ENCODE measurements at regions not wholly inside any gene's neighbourhood (a gene's known extent, or its start where the extent isn't known, plus 50 kb on each side); places are given as distances from the start of the nearest gene placed in this dataset.
"Not testable (repeated sequence)": the region's sequence is repeated elsewhere in the genome, so short reads cannot be mapped to it uniquely, and the experiment has no call there.

- H3K36me3 ChIP-seq (ENCODE audit: control insufficient read depth, insufficient read depth, low read length), result not testable (repeated sequence)
These were observed 72.6 kb upstream of the SEC22B start for GRCh38 chr1:120248726-120249427.

GRCh38 chr1:120248203-120248602, 71.9 kb upstream of the SEC22B start:
- not testable (repeated sequence) for H3K9me3 ChIP-seq (ENCODE audit: control insufficient read depth, insufficient read depth, low read depth, low read length); H3K4me1 ChIP-seq (ENCODE audit: control insufficient read depth, insufficient read depth, low read length); H3K27ac ChIP-seq (ENCODE audit: low read depth, low read length); H3K9ac ChIP-seq (ENCODE audit: low read length); H3K27me3 ChIP-seq (ENCODE audit: control insufficient read depth, insufficient read depth, low read length); H3K4me3 ChIP-seq (ENCODE audit: low read depth, low read length); H3K36me3 ChIP-seq (ENCODE audit: control insufficient read depth, insufficient read depth, low read length)

More at GRCh38 chr1:120248726-120249427, 72.6 kb upstream of the SEC22B start:
- not testable (repeated sequence) for H3K27ac ChIP-seq (ENCODE audit: low read depth, low read length); H3K27me3 ChIP-seq (ENCODE audit: control insufficient read depth, insufficient read depth, low read length); H3K4me1 ChIP-seq (ENCODE audit: control insufficient read depth, insufficient read depth, low read length); H3K9me3 ChIP-seq (ENCODE audit: control insufficient read depth, insufficient read depth, low read depth, low read length); H3K9ac ChIP-seq (ENCODE audit: low read length); H3K4me3 ChIP-seq (ENCODE audit: low read depth, low read length)

- H3K27me3 ChIP-seq (ENCODE audit: control insufficient read depth, insufficient read depth, low read length); H3K4me3 ChIP-seq (ENCODE audit: low read depth, low read length); H3K4me1 ChIP-seq (ENCODE audit: control insufficient read depth, insufficient read depth, low read length); H3K9ac ChIP-seq (ENCODE audit: low read length); H3K27ac ChIP-seq (ENCODE audit: low read depth, low read length); H3K36me3 ChIP-seq (ENCODE audit: control insufficient read depth, insufficient read depth, low read length); H3K9me3 ChIP-seq (ENCODE audit: control insufficient read depth, insufficient read depth, low read depth, low read length): not testable (repeated sequence)
These were observed 67.5 kb upstream of the SEC22B start for GRCh38 chr1:120243867-120244266.

DNA sequence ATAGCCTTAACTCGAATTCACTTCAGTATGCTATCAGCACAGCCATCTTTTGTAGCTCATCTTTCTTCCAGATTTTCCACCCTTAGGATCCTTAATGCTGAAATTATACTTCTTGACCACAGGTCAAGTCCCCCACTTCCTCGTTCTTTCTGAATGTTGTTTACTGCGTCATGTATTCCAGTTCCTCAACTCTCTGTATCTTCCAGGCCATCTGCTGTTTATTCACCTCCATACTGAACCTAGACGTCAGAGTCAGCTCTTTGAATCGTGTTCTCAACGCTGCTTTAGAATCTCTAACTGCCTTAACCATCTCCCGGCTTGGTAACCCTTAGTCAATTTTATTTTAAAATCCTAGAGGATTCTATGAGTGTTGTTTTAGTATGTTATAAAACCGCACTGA, 66.3 kb upstream of the SEC22B start:
- H3K4me1 ChIP-seq (ENCODE audit: control insufficient read depth, insufficient read depth, low read length); H3K9me3 ChIP-seq (ENCODE audit: control insufficient read depth, insufficient read depth, low read depth, low read length); H3K27ac ChIP-seq (ENCODE audit: low read depth, low read length); H3K27me3 ChIP-seq (ENCODE audit: control insufficient read depth, insufficient read depth, low read length); H3K9ac ChIP-seq (ENCODE audit: low read length); H3K4me3 ChIP-seq (ENCODE audit: low read depth, low read length); H3K36me3 ChIP-seq (ENCODE audit: control insufficient read depth, insufficient read depth, low read length): not testable (repeated sequence)

- not testable (repeated sequence) for H3K4me1 ChIP-seq (ENCODE audit: control insufficient read depth, insufficient read depth, low read length); H3K4me3 ChIP-seq (ENCODE audit: low read depth, low read length); H3K36me3 ChIP-seq (ENCODE audit: control insufficient read depth, insufficient read depth, low read length); H3K27ac ChIP-seq (ENCODE audit: low read depth, low read length); H3K27me3 ChIP-seq (ENCODE audit: control insufficient read depth, insufficient read depth, low read length); H3K9ac ChIP-seq (ENCODE audit: low read length); H3K9me3 ChIP-seq (ENCODE audit: control insufficient read depth, insufficient read depth, low read depth, low read length)
These were observed 65.5 kb upstream of the SEC22B start for GRCh38 chr1:120241868-120242267.

GRCh38 chr1:120240181-120240580, 63.9 kb upstream of the SEC22B start:
- H3K27me3 ChIP-seq (ENCODE audit: control insufficient read depth, insufficient read depth, low read length); H3K36me3 ChIP-seq (ENCODE audit: control insufficient read depth, insufficient read depth, low read length); H3K9ac ChIP-seq (ENCODE audit: low read length); H3K4me3 ChIP-seq (ENCODE audit: low read depth, low read length); H3K27ac ChIP-seq (ENCODE audit: low read depth, low read length); H3K4me1 ChIP-seq (ENCODE audit: control insufficient read depth, insufficient read depth, low read length); H3K9me3 ChIP-seq (ENCODE audit: control insufficient read depth, insufficient read depth, low read depth, low read length): not testable (repeated sequence)

DNA sequence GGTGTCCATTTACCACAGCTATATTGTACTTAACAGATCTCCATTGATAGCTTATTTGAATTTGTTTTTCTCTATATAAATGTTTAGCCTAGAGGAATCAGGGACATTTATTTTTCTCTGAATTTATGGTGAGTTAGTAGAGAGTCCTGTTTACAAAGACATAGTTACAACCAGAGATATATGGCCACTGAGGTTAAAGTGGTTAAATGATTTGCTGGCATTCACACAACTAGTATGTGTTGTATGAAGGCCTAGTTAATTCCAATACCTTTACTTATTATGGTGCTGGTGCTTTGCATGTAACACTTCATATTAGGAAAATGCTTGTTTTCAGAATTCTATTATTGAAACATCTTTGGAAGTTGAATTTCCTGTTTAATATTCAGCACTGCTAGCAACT, 63.0 kb upstream of the SEC22B start:
- H3K4me3 ChIP-seq (ENCODE audit: low read depth, low read length); H3K27ac ChIP-seq (ENCODE audit: low read depth, low read length); H3K36me3 ChIP-seq (ENCODE audit: control insufficient read depth, insufficient read depth, low read length); H3K9me3 ChIP-seq (ENCODE audit: control insufficient read depth, insufficient read depth, low read depth, low read length); H3K9ac ChIP-seq (ENCODE audit: low read length); H3K27me3 ChIP-seq (ENCODE audit: control insufficient read depth, insufficient read depth, low read length); H3K4me1 ChIP-seq (ENCODE audit: control insufficient read depth, insufficient read depth, low read length): not testable (repeated sequence)

DNA sequence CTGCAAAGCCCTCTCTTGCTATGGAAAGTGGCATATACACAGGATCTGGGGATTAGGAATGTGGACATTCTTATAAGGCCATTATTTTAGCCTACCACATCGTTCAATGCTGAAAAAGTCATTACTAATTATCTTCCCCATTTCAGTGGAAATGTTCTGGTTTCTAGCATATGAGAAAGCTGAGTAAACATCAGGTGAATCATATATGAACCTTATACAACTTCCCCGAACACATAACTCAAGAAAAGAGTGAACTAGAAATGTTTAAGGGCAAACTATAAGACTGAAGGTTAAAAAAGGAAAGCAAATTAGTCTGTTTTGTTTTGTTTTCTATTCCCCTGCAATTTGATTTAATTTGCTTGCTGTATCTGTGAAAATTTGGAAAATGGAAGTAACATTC, 62.5 kb upstream of the SEC22B start:
- H3K9ac ChIP-seq (ENCODE audit: low read length); H3K27me3 ChIP-seq (ENCODE audit: control insufficient read depth, insufficient read depth, low read length); H3K9me3 ChIP-seq (ENCODE audit: control insufficient read depth, insufficient read depth, low read depth, low read length); H3K4me1 ChIP-seq (ENCODE audit: control insufficient read depth, insufficient read depth, low read length); H3K27ac ChIP-seq (ENCODE audit: low read depth, low read length); H3K4me3 ChIP-seq (ENCODE audit: low read depth, low read length); H3K36me3 ChIP-seq (ENCODE audit: control insufficient read depth, insufficient read depth, low read length): not testable (repeated sequence)

DNA sequence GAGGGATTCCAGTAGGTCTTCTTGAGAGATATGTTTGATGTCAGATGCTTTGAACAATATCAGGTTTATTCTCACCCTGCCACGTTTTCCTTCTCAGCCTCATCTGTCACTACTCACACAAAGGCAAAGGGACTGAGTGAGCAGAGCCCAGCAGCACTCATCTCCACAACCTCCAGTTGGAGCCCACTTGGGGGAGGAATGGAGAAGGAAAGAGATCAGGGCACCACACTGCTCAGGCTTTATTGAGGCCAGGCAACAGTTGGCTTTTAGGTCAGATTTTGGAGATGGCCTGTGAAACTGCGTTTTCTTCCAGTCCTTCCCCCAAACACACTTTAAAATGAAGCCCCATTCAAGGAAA, 57.3 kb upstream of the SEC22B start:
- H3K36me3 ChIP-seq (ENCODE audit: control insufficient read depth, insufficient read depth, low read length); H3K4me1 ChIP-seq (ENCODE audit: control insufficient read depth, insufficient read depth, low read length): not testable (repeated sequence)

DNA sequence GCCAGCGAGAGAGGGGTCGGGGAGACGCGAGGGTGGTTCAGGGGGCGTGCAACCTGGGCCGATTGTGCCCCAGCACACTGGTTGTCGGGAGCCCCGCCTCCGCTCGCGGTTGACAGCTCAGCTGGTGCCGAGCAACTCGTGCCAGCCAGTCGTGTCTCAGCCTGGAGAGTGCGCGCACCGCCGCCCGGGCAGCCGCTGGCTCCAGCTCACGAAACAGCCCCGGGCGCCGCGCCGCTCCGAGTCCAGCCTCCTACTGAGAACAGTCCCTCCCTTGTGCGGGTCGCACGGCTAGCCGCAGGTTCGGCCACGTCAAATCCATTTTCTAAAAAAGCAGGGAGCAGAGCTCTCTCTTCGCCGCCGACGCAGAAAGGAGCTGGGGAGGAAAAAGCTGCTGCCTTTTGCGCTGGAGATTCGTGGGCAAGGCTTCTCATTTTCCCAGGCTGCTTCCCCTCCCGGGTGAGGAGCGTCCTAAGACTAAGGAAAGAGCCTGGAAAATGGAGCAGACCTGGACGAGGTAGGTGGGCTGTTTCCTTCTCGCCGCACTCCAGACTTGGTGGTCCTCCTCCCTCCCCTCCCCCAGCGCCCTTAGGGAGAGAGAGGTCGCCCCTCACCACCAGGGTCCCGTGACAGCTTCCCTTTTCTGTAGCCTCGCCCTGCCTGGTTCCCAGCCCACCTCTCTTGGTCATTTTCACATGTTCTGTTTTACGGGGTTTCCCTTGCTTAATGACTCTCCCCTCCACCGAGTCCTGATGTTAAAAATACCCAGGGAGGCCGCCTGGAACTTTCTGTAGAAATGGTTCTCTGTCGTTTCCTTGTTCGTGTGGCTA, 56.7 kb upstream of the SEC22B start:
- H3K4me3 ChIP-seq (ENCODE audit: low read depth, low read length); H3K27me3 ChIP-seq (ENCODE audit: control insufficient read depth, insufficient read depth, low read length); H3K9me3 ChIP-seq (ENCODE audit: control insufficient read depth, insufficient read depth, low read depth, low read length); H3K4me1 ChIP-seq (ENCODE audit: control insufficient read depth, insufficient read depth, low read length); H3K27ac ChIP-seq (ENCODE audit: low read depth, low read length); H3K36me3 ChIP-seq (ENCODE audit: control insufficient read depth, insufficient read depth, low read length); H3K9ac ChIP-seq (ENCODE audit: low read length): not testable (repeated sequence)

More for the DNA sequence above, 57.3 kb upstream of the SEC22B start:
- not testable (repeated sequence) for H3K9ac ChIP-seq (ENCODE audit: low read length); H3K27me3 ChIP-seq (ENCODE audit: control insufficient read depth, insufficient read depth, low read length); H3K27ac ChIP-seq (ENCODE audit: low read depth, low read length); H3K9me3 ChIP-seq (ENCODE audit: control insufficient read depth, insufficient read depth, low read depth, low read length); H3K4me3 ChIP-seq (ENCODE audit: low read depth, low read length)

DNA sequence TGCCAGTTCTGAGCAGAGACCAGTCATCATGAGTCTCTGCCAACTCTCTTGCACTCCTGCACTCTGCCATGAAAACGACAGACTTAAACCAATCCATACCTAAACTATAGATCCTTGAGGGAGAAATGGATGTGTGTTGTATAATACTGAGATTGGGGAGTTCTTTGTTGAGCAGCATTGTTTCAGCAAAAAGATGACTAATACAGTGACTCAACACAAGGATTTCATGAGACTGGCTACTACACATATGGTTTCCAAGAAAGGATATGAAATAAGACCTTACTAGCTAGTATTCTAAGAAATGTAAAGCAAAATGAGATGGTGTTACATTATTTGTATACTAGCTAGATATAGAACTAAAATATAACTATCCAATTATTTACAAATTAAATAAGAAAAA, 53.5 kb upstream of the SEC22B start:
- not testable (repeated sequence) for H3K4me1 ChIP-seq (ENCODE audit: control insufficient read depth, insufficient read depth, low read length); H3K36me3 ChIP-seq (ENCODE audit: control insufficient read depth, insufficient read depth, low read length); H3K9ac ChIP-seq (ENCODE audit: low read length); H3K9me3 ChIP-seq (ENCODE audit: control insufficient read depth, insufficient read depth, low read depth, low read length); H3K27me3 ChIP-seq (ENCODE audit: control insufficient read depth, insufficient read depth, low read length); H3K4me3 ChIP-seq (ENCODE audit: low read depth, low read length); H3K27ac ChIP-seq (ENCODE audit: low read depth, low read length)
